GM19023 (cell line): ENCODE measurements at regions not wholly inside any gene's neighbourhood (a gene's known extent, or its start where the extent isn't known, plus 50 kb on each side); places are given as distances from the start of the nearest gene placed in this dataset.
A peak's percentile ranks its signal among the peaks of the same experiment; 100 is the strongest.
"Not testable (repeated sequence)": the region's sequence is repeated elsewhere in the genome, so short reads cannot be mapped to it uniquely, and the experiment has no call there.

Source experiments
- ATAC-seq: cut with Tn5 transposase; IDR thresholded peaks from one replicate; pipeline ENCODE4 v1.9.1; 2021; ENCODE audit warnings: mild to moderate bottlenecking, moderate library complexity; ENCODE audit not compliant: unreplicated experiment

GRCh38 chr12:23146070-23146469 is 521.1 kb downstream of the ETNK1 start:
- ATAC-seq = not testable (repeated sequence)

GRCh38 chr12:23168459-23168858 is 543.5 kb downstream of the ETNK1 start:
- no peak for ATAC-seq

DNA sequence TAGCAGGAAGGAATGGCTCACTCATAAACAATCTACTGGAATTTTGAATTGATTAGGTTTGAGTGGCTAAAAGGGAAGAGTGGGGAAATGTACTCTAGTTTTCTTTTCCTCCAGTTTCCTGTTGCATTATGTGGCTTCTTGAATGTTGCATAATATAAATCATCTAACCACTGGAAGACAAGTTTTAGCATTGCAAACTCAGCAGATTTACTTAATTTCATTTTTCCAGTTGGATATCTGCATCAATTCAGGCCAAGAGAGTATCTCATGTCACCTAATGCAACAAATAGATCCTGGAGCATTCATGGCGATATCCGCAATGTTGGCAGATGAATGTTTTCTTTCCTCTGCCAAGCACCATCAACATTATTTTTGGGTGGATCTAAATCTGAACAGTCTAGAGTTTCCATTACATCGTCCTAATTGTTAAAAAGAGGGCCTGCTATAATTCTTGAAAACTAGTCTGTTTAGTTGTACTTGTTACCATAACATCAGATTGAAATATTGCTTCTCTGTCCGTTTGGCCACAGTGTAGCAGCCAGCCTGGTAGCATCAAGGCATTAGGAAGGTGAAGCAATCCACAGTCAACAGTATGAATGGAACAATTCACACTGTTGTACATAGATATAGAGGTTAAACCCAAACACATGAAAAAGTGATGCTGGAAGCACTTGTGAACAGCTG is 544.2 kb downstream of the ETNK1 start:
- ATAC-seq = no peak

DNA sequence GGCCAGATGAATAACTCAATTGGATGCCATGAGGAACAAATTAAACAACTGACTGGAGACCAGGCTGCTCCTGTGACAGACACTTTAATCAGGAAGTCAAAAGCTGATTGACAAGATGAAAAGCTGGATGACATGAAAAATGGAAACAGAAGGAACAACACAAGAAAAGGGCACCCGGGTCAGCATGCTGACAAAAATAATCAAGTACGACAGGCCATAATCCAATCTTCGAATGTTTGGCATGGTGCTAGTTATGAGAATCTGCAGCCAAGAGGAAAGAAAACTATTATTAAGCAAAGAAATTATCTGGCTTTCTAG is 544.7 kb downstream of the ETNK1 start:
- no peak for ATAC-seq

DNA sequence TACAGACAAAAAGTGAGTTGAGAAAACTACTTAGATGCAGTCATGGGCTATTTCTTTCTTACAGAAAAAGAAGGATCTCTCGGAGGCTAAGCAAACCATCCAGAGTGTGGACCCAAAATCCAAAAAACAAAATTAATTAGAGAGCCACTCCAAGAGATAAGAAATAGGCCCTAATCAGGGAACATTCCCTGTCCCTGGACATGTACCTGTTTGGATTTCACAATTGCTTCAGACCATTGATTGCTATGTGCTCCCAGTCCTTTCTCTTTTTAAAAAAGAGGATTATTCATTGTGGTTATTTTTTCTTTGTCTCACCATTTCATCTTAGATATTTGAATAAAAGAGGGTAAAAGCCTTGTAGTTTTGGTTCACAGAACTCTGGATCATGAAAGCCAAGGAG is 549.9 kb downstream of the ETNK1 start:
- no peak for ATAC-seq

- ATAC-seq = no peak
These were observed 560.4 kb downstream of the ETNK1 start for GRCh38 chr12:23185346-23185745.

DNA sequence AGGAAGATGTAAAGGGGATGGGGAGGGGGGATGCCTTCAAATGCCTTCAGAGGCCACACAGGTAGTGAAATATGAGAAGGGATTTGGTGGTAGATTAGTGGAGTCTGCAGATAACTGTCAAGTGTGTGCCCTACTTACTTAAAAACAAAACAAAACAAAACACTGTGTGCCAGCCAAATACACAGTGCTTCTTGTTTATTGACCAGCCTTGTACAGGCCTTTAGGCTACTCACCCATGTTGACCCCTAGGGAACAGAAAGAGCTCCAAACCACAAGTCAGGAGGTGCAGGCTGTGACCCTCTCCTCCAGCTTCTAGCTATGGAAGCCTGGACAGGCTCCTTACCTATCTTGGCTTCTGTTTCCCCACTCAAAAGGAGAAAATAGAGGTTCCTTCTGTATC is 562.0 kb downstream of the ETNK1 start:
- no peak for ATAC-seq

- no peak for ATAC-seq
These were observed 568.6 kb downstream of the ETNK1 start for GRCh38 chr12:23193552-23193951.

DNA sequence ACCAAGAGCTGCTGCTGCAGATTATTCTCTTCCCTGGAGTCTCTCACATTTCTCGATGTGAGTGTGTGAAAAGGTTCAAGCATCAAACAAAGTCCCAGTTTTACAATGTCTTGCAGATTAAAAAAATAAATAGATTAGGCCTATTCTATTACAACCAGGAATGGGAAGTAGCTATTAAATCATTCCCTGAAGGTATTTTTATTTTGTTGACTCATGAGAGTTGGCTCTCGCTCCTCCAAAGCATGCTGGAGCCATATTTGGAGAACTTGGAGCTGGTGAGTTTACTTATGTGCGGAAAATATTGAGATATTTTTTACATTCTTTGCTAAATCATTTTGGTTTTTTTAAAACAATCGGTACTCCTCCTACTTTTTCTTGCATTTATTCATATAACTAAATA is 572.3 kb downstream of the ETNK1 start:
- no peak for ATAC-seq

DNA sequence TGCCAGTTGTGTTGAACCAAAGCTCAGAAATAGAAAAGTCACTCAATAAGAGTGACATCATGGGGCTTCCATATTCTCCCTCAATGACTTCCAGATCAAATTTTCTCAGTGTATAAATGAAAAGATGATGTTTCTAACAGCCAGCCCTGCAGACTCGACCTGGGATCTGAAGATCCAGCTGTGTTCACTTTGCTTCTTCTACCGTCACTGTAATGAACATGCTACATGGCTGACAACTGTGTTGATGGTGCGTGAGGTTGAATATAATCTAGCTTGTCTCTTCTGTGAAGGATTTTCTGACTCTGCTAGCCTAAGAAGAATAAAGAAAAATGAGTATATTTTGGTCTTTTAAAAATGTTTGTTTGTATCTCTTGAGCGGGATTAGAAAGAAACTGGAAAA is 577.8 kb downstream of the ETNK1 start:
- ATAC-seq = no peak

DNA sequence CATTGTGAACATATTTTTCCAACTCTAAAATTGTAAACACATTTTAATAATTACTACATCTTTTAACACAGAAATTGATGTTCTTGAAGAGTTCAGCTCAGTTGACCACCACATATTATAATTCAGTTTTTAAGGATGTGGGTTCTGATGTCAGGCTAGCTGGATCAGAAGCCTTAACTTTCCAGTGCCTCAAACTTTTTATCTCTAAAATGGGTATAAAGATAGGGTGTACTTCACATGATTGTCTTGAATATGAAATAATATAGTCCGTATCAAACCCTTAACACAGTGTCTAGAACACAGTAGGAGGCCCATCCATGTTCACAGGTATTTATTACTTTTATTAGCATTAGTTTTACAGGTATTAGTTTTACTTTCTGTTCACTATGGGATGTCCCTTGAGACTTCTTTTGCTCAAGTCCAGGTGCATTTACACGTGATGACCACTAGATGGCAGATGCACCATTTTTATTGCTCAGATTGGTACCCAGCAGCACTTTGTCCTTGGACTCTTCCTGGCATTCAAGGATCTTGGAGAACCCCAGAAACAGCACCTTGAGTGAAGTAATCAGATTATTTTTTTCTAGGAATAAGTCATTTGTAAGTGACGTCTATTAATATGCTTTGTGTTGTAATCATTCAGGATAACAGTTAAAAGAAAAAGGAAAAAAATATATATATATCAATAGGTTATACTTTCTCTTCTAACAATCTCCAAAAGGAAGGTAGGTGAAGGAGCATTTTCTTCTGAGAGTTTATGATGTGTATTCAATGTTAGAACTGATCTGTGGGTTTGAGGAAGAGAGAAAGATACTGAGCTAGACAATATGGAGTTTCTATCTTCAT is 580.2 kb downstream of the ETNK1 start:
- ATAC-seq = peak; percentile 95

GRCh38 chr12:23209793-23210192 is 584.8 kb downstream of the ETNK1 start:
- no peak for ATAC-seq

- ATAC-seq = no peak
These were observed 585.6 kb downstream of the ETNK1 start for GRCh38 chr12:23210573-23210972.

GRCh38 chr12:23211384-23212320 is 586.7 kb downstream of the ETNK1 start:
- ATAC-seq = no peak

- no peak for ATAC-seq
These were observed 592.2 kb downstream of the ETNK1 start for GRCh38 chr12:23217158-23217557.

DNA sequence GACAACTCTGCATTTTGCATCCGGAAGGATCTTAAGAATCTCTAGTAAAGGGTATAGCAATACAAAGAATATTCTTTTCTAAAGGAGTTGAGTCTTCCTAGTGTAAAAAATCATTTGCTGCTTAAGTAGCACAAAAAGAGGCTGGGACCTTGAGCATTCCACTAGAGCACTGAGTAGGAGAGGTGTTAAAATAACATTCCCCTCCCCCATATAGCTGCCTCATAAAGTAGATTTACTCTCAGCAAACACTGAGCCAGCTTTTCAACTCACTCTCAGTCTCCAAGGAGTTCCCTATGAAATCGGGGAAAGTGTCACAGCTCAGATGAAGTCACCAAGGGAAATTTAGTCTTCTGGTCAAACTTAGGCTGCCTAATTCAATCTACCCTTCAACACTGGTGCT is 592.7 kb downstream of the ETNK1 start:
- ATAC-seq = no peak

DNA sequence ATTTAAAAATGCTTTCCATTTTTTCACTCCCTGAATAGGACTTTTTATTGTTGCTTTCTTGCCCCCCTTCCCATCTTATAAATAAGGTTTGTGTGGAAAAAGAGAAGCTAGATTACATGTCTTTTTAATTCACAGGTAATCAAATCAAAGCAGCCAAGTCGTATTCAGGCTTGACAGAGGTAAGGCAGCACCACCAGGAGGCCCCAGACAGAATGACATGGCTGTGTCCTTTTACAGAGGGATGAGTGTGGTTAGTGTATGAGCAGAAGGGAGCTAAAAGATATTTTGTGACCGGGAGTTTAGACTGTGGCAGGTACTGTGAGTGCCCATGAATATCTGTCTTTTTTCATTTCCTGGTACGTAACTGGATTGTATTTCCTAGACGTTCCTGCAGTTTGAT is 596.1 kb downstream of the ETNK1 start:
- ATAC-seq = no peak

- no peak for ATAC-seq
These were observed 597.0 kb downstream of the ETNK1 start for GRCh38 chr12:23221926-23222325.

GRCh38 chr12:23222801-23223200 is 597.8 kb downstream of the ETNK1 start:
- no peak for ATAC-seq

DNA sequence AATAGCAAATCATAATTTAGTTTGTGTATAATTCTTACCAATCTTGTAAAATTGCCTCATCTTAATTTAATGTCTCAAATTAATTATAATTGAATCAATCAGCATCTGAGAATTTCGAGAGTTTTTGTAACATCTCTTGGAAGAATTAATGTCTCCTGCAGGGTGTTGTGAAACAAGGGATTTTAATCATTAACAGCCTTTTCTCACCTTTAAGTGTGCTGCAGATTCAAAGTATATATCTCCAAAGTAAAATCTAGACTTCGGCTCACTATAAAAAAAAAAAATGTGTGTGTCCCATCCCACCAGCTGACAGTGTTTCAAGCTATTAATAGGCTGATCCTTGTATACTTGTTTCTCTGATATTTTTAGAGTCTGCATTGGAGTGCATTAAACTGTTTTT is 603.1 kb downstream of the ETNK1 start:
- no peak for ATAC-seq

- ATAC-seq = no peak
These were observed 605.9 kb downstream of the ETNK1 start for GRCh38 chr12:23230899-23231298.
